HG02852 (cell line): ENCODE measurements at regions not wholly inside any gene's neighbourhood (a gene's known extent, or its start where the extent isn't known, plus 50 kb on each side); places are given as distances from the start of the nearest gene placed in this dataset.

Source experiments
- ATAC-seq: cut with Tn5 transposase; IDR thresholded peaks from one replicate; pipeline ENCODE4 v1.9.1; 2021; ENCODE audit warnings: mild to moderate bottlenecking, moderate library complexity; ENCODE audit not compliant: unreplicated experiment

DNA sequence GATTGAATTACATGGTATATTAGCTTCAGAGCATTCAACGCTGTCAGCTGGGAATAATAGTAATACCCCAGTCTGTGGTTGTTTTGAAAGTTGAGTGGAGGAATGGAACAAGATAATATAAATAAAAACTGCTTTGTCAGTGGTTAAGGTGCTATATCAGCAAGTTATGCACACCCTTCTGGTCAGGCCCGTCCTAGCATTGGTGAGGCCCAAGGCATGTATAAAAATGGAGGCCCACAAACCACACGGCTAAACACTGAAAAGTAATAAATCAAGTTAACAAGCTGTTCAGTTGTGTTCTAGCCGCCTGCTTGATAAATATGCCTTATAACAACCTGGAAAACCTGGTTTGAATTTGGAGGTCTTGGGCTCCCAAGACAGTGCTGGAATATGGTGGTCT lies 77.4 kb downstream of the PSMG1 start:
- no peak for ATAC-seq

DNA sequence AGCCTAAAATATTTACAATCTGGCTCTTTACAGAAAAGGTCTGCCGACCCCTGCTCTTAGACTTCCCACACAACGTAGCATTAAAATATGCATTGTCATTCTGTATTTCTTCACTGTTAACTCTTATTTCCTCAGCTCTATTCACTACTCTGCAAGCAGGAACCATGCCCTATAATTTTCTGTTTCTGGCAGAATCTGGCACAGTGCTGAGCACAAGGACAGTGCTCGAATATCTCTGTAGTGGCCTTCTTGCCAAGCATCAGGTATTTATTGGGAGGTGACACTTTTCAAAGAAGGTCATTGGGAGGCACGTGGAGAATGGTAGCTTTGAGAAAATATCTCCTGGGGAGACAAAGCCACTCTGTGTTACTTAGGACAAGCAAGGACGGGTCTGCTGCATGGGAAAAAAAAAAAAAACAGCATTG lies 77.9 kb downstream of the PSMG1 start:
- ATAC-seq = no peak

DNA sequence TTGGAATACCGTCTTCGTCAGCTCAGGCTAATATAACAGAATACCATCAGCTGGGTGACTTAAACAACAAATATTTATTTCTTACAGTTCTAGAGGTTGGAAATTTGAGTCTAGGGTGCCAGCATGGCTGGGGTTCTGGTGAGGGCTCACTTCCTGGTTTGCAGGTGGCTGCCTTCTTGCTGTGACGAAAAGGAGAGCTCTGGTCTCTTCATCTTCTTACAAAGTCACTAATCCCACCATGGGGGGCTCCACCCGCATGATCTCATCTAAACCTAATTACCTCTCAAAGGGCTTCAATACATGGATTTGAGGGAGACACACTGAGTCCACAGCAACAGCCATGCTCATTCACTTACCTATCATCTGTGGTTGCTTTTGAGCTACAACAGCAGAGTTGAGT lies 78.3 kb downstream of the PSMG1 start:
- ATAC-seq = no peak

DNA sequence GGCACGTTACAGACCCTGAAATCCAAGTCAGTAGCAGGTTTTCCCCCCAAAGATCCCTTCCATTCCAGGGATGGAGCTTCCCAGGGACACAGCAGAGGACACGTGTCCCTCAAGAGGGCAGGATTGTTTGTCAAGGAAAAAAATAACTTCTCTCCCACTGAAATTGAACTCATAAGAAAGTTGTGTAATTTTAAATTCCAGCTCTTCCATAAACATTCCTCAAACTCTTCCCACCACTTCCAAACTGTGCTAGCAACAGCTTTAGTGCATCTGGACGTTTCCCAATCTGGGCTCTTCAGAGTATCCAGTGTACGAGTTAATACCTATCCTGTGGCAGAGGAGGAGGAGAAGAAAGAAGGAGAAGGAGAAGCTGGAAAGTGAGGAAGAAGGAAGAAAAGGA lies 79.6 kb downstream of the PSMG1 start:
- no peak for ATAC-seq

DNA sequence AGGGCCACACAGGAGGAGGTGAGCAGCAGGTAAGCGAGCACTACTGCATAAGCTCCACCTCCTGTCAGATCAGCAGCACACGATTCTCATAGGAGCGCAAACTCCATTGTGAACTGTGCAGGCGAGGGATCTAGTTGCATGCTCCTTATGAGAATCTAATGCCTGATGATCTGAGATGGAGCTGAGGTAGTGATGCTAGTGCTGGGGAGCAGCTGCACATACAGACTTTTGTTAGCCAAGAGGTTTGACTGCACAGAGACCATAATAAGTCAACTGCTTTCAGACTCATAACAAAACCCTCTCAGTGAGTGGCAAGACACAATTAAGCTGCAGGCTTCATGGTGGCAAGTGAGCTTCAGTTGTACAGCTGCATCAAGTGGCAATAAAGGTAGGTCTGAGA lies 83.4 kb downstream of the PSMG1 start:
- no peak for ATAC-seq

DNA sequence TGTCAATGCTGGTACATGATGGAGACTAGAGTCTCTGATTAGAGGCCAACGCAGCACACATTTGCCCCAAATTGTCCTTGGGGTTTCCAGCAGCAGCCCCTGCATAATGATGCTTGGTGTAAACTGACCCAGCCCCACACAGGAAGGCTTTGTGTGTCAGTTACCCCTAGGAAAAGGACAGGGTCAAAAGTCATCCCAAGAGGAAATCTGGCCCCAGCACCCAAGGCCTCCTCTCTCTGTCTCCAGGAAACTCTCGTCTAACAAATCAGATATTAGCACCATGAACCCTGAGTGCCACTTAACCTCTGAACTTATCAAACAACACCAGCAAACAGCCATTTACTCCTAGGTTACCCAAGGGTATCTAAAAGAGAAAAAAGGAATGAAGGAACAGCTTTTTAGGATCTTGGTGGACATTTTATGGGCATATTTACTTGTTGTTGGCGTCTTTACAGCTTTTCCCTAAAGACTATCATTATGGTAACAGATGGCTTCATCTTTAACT lies 84.5 kb downstream of the PSMG1 start:
- no peak for ATAC-seq

DNA sequence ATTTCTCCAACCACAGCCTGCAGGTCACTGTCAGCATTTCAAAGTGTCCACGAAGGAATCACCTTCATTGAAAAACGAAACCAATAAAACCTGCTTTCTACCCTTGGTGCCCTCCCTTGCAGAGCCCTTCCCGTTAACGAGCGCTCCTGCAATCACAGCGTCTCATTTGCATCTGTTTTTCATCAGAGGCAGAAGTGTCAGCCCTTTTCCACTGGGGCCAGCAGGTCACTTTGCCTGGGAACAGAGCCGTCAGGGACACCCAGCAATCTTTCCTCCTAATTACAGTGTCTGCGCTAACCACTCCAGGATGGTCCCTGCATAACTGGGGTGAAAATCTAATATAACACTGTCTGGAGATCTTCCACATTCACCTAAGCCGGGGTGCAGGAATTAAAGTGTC lies 85.3 kb downstream of the PSMG1 start:
- ATAC-seq = no peak

DNA sequence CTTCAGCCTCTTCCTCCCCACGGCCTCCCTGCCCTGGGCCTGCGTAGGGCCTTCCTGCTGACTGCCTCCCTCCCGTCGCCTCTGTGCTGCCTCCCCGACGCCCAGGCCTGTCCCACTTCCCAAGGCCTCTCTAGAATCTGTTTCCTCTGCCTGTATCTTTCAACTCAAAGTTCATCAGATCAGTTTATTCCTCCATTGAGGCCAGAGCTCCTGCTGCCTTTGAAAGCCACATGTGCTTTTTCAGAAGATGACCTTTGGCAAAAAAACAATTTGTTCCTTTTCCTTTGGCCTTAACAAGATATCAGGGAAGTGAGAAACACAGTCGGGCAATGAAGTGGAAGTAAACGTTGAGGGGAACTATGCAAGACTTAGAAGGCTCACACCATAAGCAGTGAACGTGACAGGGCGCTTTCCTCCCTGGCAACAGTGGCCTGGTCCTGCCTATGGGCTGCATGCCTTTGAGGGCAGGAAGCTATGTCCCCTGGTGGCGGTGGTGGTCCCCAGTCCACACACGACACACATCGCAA lies 85.9 kb downstream of the PSMG1 start:
- no peak for ATAC-seq

DNA sequence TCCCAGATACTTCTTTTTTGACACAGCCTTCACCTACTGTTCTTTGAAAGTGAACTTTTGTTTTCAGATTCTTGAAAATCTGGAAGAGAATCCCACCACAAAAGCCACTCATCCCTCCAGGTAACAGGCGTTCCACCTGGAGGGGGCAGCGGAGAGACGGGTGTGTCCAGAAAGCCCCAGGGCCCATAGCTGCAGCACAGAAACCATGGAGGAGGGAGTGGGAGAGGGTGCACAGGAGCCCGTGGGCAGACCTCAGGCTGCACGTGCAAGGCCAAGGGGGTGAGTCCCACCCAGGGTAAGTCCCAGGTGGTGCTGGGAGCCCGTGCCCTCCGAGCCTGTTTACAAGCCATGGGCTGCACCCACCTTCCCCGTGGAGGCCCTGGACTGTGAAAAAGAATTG lies 86.5 kb downstream of the PSMG1 start:
- no peak for ATAC-seq

DNA sequence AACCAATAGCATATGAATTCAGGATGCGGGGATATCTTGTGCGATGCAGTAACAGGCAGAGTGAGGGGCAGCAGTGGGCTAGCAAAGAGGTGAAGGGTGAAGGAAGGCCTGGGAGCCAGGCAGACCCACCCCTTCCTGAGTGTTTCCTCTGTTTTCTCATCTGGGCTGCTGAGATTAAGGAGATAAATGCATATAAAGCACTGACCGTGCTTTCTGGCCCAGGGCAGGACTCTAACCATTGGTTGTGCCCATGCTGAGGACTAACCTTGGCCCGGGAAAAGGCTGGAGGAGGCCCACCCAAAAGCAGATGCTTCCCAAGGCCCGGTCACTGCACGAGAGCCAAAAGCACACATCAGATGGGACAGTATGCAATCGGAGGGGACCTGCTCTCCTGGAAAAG lies 87.6 kb downstream of the PSMG1 start:
- no peak for ATAC-seq

DNA sequence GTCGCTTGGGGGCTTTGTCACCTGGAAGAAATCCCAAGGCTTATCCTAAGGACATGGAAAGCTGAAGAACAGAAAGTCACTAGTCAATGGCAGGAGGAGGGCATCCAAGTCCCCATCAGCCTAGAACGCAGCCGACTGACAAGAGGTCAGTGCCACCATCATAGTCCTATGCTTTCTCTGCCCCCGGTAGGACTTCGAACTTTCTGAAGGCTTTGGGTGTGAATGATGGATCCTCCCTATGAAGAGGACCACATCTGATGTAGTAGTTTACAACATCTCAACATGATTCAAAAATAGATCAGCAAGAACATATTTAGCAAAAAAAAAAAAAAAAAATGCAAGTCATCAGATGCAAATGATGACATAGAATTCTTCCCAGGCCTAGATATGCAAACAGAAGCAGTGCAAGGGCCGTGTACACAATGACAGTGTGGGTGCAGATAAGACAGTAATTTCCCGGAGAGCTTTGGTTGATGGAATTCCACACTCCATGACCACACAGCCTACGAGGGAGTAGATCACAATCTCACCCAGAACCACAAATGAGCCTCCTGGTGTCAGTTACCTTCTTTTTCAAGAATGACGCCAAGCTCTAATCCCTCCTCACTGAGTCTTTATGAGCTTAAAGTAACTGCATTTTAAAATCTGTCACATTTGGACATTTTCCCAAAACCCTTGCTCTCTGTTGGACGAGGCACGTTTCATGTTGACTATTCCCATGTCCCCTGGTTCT lies 88.2 kb downstream of the PSMG1 start:
- no peak for ATAC-seq

DNA sequence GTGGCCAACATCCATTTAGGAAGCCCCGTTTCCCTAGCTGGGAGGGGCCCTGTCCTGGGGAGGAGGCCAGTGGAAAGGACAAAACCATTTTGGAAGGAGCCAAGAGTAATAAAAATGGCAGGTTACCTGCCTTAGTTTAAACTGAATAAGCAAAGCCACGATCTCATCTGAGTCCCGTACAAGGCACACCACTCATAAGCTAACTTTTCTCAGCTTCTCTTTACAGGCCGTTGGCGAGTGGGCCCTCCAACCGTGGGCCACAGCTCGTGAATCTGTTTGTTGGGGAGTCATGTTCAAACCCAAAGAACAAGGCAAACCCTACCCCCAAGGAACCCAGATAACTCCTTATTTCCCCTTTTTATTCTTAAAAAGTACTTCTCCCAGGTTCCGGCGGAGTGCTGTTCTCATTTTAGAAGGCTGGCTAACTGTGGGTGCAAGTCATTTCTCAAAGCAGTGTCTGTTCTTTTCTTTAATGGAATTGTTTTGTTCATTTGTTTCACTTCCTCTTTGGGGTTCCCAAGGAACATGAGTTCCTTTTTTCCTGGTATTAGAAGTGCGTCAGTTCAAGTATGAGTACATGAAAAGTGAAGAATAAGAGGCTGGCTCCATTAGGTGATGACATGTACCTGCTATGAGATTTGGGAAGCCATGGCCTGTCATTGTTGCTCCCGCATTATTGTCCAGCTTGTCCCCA lies 89.0 kb downstream of the PSMG1 start:
- no peak for ATAC-seq

DNA sequence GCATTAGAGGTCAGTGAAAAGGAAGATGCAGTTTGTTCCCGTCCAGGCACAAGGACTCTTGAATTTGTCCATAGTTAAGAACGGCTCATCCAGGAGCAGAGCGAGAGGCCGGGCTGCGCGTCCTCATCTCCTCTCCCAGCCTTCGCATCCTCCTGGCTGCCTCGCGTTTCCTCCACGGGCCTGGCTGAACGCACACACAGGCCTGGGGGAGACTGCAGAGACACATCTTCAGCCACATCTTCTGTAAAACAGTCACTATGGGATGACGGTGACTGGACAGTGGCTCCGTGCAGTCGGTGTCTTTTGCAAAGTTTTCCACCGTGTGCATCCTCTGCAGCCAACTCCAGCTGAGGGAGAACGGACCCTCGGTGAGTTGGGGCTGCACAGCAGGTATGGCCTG lies 89.7 kb downstream of the PSMG1 start:
- no peak for ATAC-seq

DNA sequence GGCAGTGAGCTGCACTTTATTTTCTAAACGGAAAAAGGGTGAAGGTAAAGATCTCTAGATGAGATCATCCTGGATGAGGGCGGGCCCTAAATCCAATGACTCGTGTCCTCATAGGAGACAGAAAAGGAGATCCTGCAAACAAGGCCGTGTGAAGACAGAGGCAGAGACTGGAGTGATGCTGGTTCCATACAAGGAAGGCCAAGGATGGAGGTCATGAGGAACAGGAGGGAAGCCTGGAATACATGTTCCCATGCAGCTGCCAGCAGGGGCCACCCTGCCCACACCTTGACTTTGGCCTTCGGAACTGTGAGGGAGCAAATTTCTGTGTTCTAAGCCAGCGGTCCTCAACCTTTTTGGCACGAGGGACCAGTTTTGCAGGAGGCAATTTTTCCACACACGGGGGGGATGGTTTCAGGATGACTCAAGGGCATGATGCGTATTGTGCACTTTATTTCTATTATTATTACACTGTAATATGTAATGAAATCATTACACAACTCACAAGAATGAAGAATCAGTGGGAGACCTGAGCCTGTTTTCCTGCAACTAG lies 94.3 kb downstream of the PSMG1 start:
- no peak for ATAC-seq

DNA sequence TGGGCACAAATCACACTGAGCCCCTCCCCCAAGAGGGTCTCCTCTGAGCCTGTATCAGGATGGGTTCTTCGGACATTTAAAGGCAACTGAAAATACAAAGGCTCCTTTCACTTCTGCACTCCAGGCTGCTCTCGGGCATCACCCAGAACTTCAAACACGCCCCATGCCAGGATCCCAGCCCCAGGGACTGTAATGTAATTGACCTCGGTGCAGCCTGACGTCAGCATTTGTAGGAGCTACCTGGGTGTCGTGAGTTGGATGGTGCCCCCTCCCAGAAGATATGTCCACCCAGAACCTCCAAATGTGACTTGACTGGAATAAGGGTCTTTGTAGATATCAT lies 95.2 kb downstream of the PSMG1 start:
- no peak for ATAC-seq

DNA sequence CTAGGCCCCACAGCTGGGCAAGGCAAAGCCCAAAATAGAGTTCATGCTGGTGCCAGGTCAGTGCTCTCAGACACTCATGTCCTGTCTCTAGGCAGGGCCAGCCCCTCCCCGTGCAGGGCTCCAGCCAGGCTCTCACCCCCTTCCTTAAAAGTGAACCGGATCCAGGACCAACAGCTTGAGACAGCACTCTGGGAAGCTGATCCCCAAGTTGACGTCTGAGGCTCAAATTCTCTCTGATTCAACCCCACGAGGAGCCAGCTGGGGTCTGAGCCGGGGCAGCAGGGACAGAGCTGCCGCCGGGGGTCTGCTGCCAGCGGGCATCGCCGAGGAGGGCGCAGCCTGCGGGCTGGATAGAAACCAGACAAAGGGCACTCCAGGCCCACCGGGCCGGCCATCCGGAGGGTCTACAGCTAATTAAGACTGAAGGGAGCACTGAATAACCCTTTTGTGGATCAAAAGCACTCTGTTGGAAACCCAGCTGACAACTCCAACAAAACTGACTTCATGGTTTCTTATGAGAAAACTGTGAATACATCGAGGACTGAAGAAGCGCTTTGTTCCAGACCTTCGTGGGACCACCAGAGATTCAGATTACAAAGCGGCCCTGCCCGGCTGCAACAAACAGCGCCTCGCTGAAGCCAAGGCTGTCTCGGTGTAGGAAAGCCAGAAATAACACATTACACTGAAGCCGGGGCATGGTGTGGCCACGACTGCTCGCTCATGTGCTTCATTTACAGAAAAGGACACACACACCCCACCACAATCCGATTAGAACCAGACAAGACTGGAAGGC lies 95.8 kb downstream of the PSMG1 start:
- no peak for ATAC-seq

DNA sequence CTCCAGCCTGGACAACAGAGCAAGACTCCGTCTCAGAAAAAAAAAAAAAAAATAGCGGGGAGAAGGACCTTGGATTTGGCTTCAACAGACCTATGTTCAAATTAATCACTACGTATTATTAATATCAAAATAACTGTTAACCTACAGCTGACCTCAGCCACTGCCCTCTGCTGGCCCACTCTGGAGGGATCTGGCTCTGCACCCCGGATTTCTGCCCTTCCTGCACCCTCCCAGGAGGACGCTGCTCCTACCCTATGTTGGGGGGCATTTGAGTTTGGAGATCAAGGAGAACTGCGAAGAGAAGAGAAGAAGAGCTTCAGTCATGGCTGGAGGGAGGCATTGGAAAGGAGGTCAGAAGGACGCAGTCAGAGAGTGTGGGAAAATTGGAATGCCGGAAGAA lies 96.7 kb downstream of the PSMG1 start:
- no peak for ATAC-seq

DNA sequence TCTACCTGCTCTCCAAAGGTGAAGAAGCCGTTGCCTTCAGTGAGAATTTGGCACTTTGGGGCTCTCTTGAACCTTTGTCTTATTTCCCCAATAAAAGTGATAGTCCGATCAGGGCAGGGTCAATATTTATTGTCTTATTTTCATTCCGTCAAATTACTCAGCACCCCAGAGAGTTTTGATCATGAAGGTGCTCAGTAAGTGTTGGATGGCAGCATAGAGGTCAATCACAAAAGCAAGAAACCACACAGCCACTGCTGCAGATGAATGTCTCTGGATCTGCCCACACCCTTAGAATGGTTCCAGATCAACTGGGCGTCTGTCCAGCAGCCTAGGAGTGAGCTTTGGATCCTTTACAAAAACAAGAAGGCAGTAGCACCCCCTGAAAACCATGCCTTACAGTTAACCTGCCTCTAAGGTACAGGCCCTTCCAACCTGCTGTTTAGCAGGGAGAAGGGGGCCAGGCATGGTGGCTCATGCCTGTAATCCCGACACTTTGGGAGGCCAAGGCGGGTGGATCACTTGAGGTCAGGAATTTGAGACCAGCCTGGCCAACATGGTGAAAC lies 97.3 kb downstream of the PSMG1 start:
- no peak for ATAC-seq

DNA sequence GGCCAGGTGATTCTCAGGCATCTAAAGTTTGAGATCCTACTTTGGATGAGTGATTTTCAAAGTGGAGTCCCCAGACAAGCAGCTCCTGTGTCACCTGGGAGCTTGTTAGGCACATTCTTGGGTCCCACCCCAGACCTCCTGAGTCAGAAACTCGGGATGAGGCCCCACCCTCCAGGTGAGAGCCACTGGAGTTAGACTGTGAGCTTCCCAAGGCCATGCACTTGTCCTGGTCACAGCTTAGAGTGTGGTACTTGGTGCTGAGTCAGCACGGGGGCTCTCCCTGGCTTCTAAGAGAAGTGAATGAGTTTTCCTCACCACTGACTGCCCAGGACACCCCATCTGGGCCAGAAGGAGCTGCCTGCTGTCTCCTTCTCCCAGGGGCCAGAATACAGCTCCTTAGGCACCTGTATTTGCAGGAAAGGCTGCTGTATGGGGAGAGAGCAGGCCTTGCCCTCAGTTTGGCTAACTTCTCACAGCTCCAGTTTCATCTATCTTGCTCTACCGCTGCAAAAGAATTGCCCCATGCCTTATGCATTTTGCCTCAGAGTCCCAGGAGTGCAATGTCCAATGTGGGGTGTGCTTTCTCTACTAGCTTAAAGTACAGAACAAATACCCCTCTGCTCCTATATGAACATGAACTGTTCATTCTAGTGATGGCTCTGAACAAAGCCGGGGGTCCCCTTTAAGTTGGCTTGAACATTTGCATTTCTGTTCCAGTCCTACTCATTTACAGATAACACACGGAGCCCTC lies 98.1 kb downstream of the PSMG1 start:
- no peak for ATAC-seq

DNA sequence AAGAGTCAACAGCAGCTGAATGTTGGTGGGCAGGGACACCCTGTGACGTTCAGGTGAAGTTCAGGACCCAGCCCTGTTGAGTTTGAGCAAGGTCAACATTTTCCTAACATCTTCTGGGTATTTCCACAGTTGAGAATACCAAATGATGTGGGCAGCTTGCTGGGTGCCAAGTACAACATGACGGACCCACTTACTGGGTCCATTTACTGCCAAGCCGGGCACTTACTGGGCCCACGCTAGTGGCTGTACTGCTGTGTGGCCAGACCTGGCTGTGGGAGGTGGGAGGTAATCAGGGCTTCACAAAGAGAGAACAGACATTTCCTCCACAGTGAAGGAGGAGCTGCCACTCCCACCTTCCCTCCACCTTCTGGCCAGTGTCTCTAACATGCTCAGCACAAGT lies 99.2 kb downstream of the PSMG1 start:
- ATAC-seq = no peak
